ENCODE measurements at regions not wholly inside any gene's neighbourhood (a gene's known extent, or its start where the extent isn't known, plus 50 kb on each side); places are given as distances from the start of the nearest gene placed in this dataset.
"Not testable (repeated sequence)": the region's sequence is repeated elsewhere in the genome, so short reads cannot be mapped to it uniquely, and the experiment has no call there.

- H3K27ac ChIP-seq; DNase-seq; H3K27me3 ChIP-seq; intact Hi-C loops (cut with DNase I); H3K9me3 ChIP-seq; H3K36me3 ChIP-seq; H3K4me1 ChIP-seq; H3K4me3 ChIP-seq: not testable (repeated sequence)
- WGBS, 2 donors = 53% methylated on average over 3 of the region's 10 CpGs; no CpG with 5 or more reads in 1 of the 2 donors
Measured at GRCh38 chr22:12541412-12542170, 2986.4 kb upstream of the OR11H1 start.

GRCh38 chr22:12553366-12553765 is 2974.6 kb upstream of the OR11H1 start:
- H3K4me1 ChIP-seq; H3K9me3 ChIP-seq; H3K27ac ChIP-seq; H3K36me3 ChIP-seq; DNase-seq; H3K4me3 ChIP-seq; H3K27me3 ChIP-seq; intact Hi-C loops (cut with DNase I): not testable (repeated sequence)
- 73% methylated on average over 5 of the region's 5 CpGs; no CpG with 5 or more reads in 1 of the 2 donors for WGBS, 2 donors

GRCh38 chr22:12554648-12555192 is 2973.3 kb upstream of the OR11H1 start:
- H3K9me3 ChIP-seq; intact Hi-C loops (cut with DNase I); H3K36me3 ChIP-seq; DNase-seq; H3K4me1 ChIP-seq; H3K4me3 ChIP-seq; H3K27ac ChIP-seq; H3K27me3 ChIP-seq: not testable (repeated sequence)
- 66 to 67% methylated on average over 6 to 7 of the region's 9 CpGs for WGBS, 2 donors

GRCh38 chr22:12571500-12571899 is 2956.5 kb upstream of the OR11H1 start:
- H3K27ac ChIP-seq; DNase-seq; intact Hi-C loops (cut with DNase I); H3K27me3 ChIP-seq; H3K9me3 ChIP-seq; H3K4me1 ChIP-seq; H3K4me3 ChIP-seq; H3K36me3 ChIP-seq: not testable (repeated sequence)

GRCh38 chr22:12579655-12580054 is 2948.3 kb upstream of the OR11H1 start:
- H3K27ac ChIP-seq; DNase-seq; H3K4me1 ChIP-seq; H3K9me3 ChIP-seq; H3K36me3 ChIP-seq; H3K27me3 ChIP-seq; H3K4me3 ChIP-seq; intact Hi-C loops (cut with DNase I): not testable (repeated sequence)
- 0 to 25% methylated on average over 1 of the region's 3 CpGs for WGBS, 2 donors

GRCh38 chr22:12584457-12584856 is 2943.5 kb upstream of the OR11H1 start:
- WGBS, 2 donors = 50 to 66% methylated on average over 6 to 13 of the region's 17 CpGs
- H3K9me3 ChIP-seq; intact Hi-C loops (cut with DNase I); H3K27ac ChIP-seq; H3K36me3 ChIP-seq; DNase-seq; H3K4me3 ChIP-seq; H3K27me3 ChIP-seq; H3K4me1 ChIP-seq: not testable (repeated sequence)

GRCh38 chr22:12584874-12585273 is 2943.1 kb upstream of the OR11H1 start:
- DNase-seq; H3K27me3 ChIP-seq; H3K36me3 ChIP-seq; H3K9me3 ChIP-seq; H3K27ac ChIP-seq; H3K4me1 ChIP-seq; intact Hi-C loops (cut with DNase I); H3K4me3 ChIP-seq: not testable (repeated sequence)
- WGBS, 2 donors = 82 to 100% methylated on average over 1 to 4 of the region's 5 CpGs

GRCh38 chr22:12595724-12596123 is 2932.3 kb upstream of the OR11H1 start:
- WGBS, 2 donors = 80 to 83% methylated on average over 13 of the region's 13 CpGs
- H3K4me3 ChIP-seq; H3K36me3 ChIP-seq; intact Hi-C loops (cut with DNase I); H3K27ac ChIP-seq; H3K27me3 ChIP-seq; DNase-seq; H3K4me1 ChIP-seq: not testable (repeated sequence)
- peaks cover 0 to 32% (median 9%) of the 10 kb centered on the region in 3 donors for H3K9me3 ChIP-seq

- intact Hi-C loops (cut with DNase I); DNase-seq; H3K4me3 ChIP-seq; H3K27ac ChIP-seq; H3K27me3 ChIP-seq; H3K4me1 ChIP-seq; H3K36me3 ChIP-seq: not testable (repeated sequence)
- WGBS, 2 donors = 60 to 65% methylated on average over 4 of the region's 4 CpGs
- peaks cover 0 to 34% (median 12%) of the 10 kb centered on the region in 3 donors for H3K9me3 ChIP-seq
Measured at GRCh38 chr22:12597778-12598177, 2930.2 kb upstream of the OR11H1 start.

- intact Hi-C loops (cut with DNase I); DNase-seq; H3K36me3 ChIP-seq; H3K27me3 ChIP-seq; H3K4me1 ChIP-seq: not testable (repeated sequence)
- Histone ChIP-seq H3K27ac (peak overlapping the region in 1 of 4 donors; percentile 5), H3K9me3 (peaks cover 0 to 53% (median 12%) of the 10 kb centered on the region in 3 donors), H3K4me3 (peak overlapping the region in 1 of 4 donors; percentile 46)
- WGBS, 2 donors = 72 to 73% methylated on average over 16 of the region's 16 CpGs
Measured at GRCh38 chr22:12601510-12601869, 2926.5 kb upstream of the OR11H1 start.
